ENCODE measurements at regions not wholly inside any gene's neighbourhood (a gene's known extent, or its start where the extent isn't known, plus 50 kb on each side); places are given as distances from the start of the nearest gene placed in this dataset.

DNA sequence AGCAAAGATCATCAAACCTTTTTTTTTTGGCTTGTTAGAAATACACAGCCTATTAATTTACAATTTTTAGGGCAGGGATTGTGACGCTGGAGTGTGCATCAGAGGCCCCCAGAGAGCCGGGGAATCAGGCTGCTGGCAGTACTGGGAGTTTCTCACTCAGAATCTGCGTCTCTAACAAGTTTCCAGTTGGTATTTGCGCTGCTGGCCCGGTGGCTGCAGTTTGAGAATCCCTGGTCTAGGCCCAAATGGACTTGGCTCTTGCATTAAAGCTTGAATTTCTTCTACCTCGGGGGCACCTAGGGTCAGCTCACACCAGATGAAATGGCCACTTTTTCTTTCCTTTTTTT, 150.9 kb upstream of the CIBAR2 start:
- TF ChIP-seq, protein P1, sequence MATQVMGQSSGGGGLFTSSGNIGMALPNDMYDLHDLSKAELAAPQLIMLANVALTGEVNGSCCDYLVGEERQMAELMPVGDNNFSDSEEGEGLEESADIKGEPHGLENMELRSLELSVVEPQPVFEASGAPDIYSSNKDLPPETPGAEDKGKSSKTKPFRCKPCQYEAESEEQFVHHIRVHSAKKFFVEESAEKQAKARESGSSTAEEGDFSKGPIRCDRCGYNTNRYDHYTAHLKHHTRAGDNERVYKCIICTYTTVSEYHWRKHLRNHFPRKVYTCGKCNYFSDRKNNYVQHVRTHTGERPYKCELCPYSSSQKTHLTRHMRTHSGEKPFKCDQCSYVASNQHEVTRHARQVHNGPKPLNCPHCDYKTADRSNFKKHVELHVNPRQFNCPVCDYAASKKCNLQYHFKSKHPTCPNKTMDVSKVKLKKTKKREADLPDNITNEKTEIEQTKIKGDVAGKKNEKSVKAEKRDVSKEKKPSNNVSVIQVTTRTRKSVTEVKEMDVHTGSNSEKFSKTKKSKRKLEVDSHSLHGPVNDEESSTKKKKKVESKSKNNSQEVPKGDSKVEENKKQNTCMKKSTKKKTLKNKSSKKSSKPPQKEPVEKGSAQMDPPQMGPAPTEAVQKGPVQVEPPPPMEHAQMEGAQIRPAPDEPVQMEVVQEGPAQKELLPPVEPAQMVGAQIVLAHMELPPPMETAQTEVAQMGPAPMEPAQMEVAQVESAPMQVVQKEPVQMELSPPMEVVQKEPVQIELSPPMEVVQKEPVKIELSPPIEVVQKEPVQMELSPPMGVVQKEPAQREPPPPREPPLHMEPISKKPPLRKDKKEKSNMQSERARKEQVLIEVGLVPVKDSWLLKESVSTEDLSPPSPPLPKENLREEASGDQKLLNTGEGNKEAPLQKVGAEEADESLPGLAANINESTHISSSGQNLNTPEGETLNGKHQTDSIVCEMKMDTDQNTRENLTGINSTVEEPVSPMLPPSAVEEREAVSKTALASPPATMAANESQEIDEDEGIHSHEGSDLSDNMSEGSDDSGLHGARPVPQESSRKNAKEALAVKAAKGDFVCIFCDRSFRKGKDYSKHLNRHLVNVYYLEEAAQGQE (IDR thresholded peaks at IDR 0.05; ENCODE audit: insufficient read depth in 1 of 2, low read depth in 2 of 2, low read length in 2 of 2) = no peak
- TF ChIP-seq POLR2AphosphoS5 (IDR thresholded peaks at IDR 0.05; ENCODE audit: low read depth, low read length) (0 out of 2 replicates have a peak, but pooled peaks have one; percentile 27), FOXP2 (optimal IDR thresholded peaks at IDR 0.05; ENCODE audit: borderline replicate concordance, extremely low read depth, extremely low read length, insufficient read depth) (no peak)

DNA sequence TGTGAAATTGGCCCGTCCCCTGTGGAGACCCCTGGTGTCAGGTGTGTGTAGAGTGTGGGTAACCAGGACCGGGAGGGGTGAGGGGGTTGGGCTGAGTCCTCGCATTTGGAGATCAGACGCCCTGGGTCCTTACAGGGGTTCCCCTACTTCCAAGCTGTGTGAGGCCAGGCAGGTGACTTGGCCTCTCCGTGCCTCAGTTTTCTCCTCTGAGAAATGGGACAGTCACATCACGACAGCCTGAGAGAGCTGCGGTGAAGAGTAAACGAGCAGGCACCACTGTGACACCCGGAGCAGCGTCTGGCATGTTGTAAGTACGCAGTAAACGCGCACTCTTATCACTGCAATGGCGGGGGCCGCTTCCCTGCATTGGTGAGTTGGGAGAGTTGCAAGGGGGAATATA, 152.5 kb upstream of the CIBAR2 start:
- no peak for TF ChIP-seq TAF1 (IDR thresholded peaks at IDR 0.05; ENCODE audit: borderline replicate concordance, insufficient read depth, low read length)
- no peak for TF ChIP-seq FOXP2 (optimal IDR thresholded peaks at IDR 0.05; ENCODE audit: borderline replicate concordance, extremely low read depth, extremely low read length, insufficient read depth)
- TF ChIP-seq, protein P1 (IDR thresholded peaks at IDR 0.05; ENCODE audit: insufficient read depth in 1 of 2, low read depth in 2 of 2, low read length in 2 of 2) = no peak
- no peak for TF ChIP-seq SIN3A (IDR thresholded peaks at IDR 0.05; ENCODE audit: borderline replicate concordance, insufficient read depth, low read length)
- no peak for TF ChIP-seq POLR2AphosphoS5 (IDR thresholded peaks at IDR 0.05; ENCODE audit: low read depth, low read length)

DNA sequence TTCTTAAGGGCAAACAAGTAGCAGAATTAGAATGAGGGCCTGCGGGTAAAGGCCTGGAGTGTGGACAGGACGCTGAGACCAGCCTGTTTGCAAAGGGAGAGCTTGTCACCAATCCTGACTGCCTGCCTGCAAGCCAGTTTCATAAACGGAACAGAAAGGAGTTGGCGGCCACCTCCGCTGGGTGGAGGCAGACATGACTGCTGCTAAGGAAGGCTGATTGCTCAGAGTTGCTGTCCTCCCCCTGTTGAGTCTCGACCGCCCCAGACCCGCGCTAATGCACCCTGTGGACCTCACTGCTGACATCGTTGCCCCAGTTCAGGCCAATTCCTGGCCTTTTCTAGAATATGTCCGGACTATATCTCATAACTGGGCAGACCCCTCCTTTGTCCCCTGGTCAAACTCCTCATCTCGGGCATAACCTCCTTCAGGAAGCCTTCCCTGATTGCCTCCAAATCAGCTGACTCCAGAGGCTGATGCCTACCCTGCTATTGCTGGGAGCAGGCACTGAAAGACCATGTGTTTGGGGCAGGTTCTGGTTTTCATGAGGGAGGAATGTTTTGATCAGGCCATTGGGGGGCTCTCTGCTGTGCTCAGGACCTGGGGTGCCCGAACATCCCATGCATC, 153.0 kb upstream of the CIBAR2 start:
- no peak for TF ChIP-seq SIN3A (IDR thresholded peaks at IDR 0.05; ENCODE audit: borderline replicate concordance, insufficient read depth, low read length)
- TF ChIP-seq POLR2AphosphoS5 (IDR thresholded peaks at IDR 0.05; ENCODE audit: low read depth, low read length) = no peak
- no peak for TF ChIP-seq FOXP2 (optimal IDR thresholded peaks at IDR 0.05; ENCODE audit: borderline replicate concordance, extremely low read depth, extremely low read length, insufficient read depth)
- no peak for TF ChIP-seq TAF1 (IDR thresholded peaks at IDR 0.05; ENCODE audit: borderline replicate concordance, insufficient read depth, low read length)

DNA sequence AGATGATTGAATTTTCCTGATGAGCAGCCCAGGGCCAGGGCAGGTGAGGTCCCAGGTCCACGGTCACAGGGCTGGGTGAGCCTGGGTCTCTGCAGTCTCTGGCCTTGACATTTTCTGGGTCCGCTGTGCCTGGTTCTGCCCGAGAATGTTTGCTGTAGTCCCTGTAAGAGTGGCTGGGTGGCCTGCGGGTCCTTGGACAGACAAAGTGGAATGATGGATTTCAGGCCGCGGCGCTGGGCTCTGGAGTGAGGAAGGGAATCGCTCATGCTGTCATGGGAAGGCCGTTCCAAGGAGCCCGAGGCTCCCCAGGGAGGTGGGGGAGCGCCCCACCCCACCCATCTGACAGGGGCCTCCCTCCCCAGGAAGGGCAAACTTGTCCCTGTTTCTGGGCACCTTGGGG, 153.5 kb upstream of the CIBAR2 start:
- TF ChIP-seq, protein P1 (IDR thresholded peaks at IDR 0.05; ENCODE audit: insufficient read depth in 1 of 2, low read depth in 2 of 2, low read length in 2 of 2) = no peak
- TF ChIP-seq POLR2AphosphoS5 (IDR thresholded peaks at IDR 0.05; ENCODE audit: low read depth, low read length) = no peak
- no peak for TF ChIP-seq SIN3A (IDR thresholded peaks at IDR 0.05; ENCODE audit: borderline replicate concordance, insufficient read depth, low read length)
- no peak for TF ChIP-seq TAF1 (IDR thresholded peaks at IDR 0.05; ENCODE audit: borderline replicate concordance, insufficient read depth, low read length)
- TF ChIP-seq FOXP2 (optimal IDR thresholded peaks at IDR 0.05; ENCODE audit: borderline replicate concordance, extremely low read depth, extremely low read length, insufficient read depth) = no peak

DNA sequence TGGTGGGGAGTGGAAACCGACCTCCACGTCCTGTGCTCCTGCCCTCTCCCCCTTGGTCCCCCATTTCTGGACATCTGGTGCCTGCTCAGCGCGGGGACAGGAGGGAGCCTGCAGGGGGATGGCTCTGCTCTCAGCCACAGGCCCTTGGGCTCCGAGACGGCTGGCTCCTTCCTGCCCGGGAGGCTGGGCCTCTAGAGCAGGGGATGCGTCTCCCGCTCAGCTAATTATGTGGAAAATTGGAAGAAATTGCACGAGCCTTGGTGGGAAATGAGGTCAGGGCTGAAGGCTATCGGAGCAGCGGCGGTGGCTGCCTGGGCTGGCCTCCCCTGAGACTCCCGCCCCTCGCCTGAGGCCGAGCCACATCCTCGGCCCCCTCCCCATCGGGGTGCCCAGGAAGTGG, 154.6 kb upstream of the CIBAR2 start:
- TF ChIP-seq POLR2AphosphoS5 (IDR thresholded peaks at IDR 0.05; ENCODE audit: low read depth, low read length) = no peak
- no peak for TF ChIP-seq SIN3A (IDR thresholded peaks at IDR 0.05; ENCODE audit: borderline replicate concordance, insufficient read depth, low read length)
- TF ChIP-seq, protein P1 (IDR thresholded peaks at IDR 0.05; ENCODE audit: insufficient read depth in 1 of 2, low read depth in 2 of 2, low read length in 2 of 2) = no peak
- TF ChIP-seq TAF1 (IDR thresholded peaks at IDR 0.05; ENCODE audit: borderline replicate concordance, insufficient read depth, low read length) = no peak
- no peak for TF ChIP-seq FOXP2 (optimal IDR thresholded peaks at IDR 0.05; ENCODE audit: borderline replicate concordance, extremely low read depth, extremely low read length, insufficient read depth)
